ENCODE measurements at regions not wholly inside any gene's neighbourhood (a gene's known extent, or its start where the extent isn't known, plus 50 kb on each side); places are given as distances from the start of the nearest gene placed in this dataset.

DNA sequence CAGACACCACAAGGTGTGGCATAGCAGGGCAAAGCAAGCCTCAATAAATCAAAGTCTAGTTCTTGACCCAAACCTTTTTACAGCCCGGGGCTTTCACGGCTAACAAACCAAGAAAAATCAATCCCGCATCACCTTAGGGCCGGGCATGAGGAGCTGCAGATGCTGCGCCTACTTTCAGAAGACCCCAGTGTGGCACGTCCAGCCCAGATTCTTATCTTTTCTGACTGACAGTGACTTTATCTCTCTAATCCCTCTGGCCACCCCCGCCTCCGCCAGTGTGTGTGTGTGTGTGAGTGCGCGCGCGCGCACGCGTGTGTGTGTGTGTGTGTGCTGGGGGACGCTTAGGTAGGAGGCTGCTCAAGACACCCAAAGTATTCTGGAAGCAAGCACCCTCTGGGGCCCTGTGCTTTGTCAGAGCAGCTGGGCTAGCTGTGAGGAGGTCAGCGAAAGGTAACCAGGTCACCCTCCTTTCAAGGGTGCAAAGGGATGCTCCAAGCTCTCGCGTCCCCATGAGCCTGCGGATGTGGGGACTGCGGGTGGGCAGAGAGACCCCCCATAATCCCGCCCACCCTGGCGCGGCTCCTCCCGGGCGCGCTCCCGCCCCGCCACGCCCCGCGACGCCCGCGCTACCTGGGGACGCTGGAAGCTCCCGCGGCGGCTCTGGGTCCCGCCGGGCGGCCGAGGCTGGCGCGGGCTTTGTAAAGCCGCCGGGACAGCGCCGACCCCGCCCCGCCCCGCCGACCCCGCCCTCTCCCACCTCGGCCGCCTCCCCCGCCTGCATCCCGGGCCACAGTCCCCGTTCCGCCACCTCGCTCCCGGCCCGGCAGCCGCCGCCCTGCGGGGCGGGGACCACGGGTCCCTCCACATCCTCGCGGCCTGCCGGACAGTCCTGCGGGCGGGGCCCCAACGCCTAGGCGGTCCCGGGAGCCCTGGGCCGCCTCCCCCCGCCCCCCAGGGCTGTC, 57.1 kb upstream of the RHOBTB1 start:
- TF ChIP-seq, protein P1, sequence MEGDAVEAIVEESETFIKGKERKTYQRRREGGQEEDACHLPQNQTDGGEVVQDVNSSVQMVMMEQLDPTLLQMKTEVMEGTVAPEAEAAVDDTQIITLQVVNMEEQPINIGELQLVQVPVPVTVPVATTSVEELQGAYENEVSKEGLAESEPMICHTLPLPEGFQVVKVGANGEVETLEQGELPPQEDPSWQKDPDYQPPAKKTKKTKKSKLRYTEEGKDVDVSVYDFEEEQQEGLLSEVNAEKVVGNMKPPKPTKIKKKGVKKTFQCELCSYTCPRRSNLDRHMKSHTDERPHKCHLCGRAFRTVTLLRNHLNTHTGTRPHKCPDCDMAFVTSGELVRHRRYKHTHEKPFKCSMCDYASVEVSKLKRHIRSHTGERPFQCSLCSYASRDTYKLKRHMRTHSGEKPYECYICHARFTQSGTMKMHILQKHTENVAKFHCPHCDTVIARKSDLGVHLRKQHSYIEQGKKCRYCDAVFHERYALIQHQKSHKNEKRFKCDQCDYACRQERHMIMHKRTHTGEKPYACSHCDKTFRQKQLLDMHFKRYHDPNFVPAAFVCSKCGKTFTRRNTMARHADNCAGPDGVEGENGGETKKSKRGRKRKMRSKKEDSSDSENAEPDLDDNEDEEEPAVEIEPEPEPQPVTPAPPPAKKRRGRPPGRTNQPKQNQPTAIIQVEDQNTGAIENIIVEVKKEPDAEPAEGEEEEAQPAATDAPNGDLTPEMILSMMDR (IDR thresholded peaks at IDR 0.05), result no peak
- no peak for TF ChIP-seq POLR2AphosphoS5 (IDR thresholded peaks at IDR 0.05; ENCODE audit: insufficient read depth in 1 of 2, low read depth in 1 of 2)

Measured in vagina (tissue), 2 donors.